AG10803 (cell line): ENCODE measurements at regions not wholly inside any gene's neighbourhood (a gene's known extent, or its start where the extent isn't known, plus 50 kb on each side); places are given as distances from the start of the nearest gene placed in this dataset.

Experiments
- DNase-seq: peaks from one replicate; pipeline ENCODE4 v3.0.0; 2010; ENCODE audit warnings: low read depth
- H3K4me3 ChIP-seq: 2 replicates; pipeline ENCODE4 v1.5.1; 2011; ENCODE audit warnings: mild to moderate bottlenecking, low read length, control low read depth
- CTCF ChIP-seq: conservative IDR thresholded peaks from 2 replicates; pipeline ENCODE4 v1.5.1; 2011; ENCODE audit warnings: mild to moderate bottlenecking, low read length, control low read depth, inconsistent platforms

GRCh38 chr2:18123211-18123570 lies 244.7 kb downstream of the KCNS3 start:
- no peak overlapping the region for H3K4me3 ChIP-seq
- no peak for TF ChIP-seq CTCF
- no peak for DNase-seq

DNA sequence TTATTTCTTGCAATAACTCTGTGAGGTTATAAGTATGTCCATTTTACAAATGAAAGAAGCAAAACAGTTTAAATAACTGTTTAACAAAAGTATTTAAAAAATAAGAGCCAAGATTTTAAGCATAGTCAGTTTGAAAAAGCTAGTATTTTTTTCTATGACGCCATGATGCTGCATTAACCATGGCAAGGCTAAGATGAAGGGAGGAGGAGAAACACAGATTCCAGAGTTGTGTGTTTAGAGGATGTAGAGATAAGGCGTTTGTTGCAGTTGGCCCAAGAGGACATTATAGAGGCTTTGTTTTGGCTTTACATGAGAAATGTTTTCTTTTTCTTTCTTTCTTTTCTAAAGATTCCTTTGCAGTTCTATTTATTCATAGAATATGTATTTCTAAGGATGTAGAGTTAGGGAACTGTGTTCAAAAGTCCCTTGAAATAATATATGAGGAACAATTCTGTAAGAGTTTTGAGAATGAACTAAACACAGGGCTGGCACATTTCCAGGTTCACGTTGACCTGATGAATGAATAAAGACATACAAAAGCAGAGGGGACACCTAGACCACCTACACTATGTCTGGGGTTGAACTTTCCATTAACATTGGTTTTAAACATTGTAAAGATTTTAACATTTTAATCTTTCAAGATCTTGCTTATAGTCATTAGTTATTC lies 244.2 kb downstream of the KCNS3 start:
- no peak for TF ChIP-seq CTCF
- no peak overlapping the region for H3K4me3 ChIP-seq
- DNase-seq, result no peak

- DNase-seq, result peak; percentile 93
- H3K4me3 ChIP-seq, result 0 out of 2 replicates have a peak overlapping the region, but pooled peaks have one; percentile 2
- TF ChIP-seq CTCF, result no peak
These were observed 241.4 kb downstream of the KCNS3 start for GRCh38 chr2:18119883-18120282.

DNA sequence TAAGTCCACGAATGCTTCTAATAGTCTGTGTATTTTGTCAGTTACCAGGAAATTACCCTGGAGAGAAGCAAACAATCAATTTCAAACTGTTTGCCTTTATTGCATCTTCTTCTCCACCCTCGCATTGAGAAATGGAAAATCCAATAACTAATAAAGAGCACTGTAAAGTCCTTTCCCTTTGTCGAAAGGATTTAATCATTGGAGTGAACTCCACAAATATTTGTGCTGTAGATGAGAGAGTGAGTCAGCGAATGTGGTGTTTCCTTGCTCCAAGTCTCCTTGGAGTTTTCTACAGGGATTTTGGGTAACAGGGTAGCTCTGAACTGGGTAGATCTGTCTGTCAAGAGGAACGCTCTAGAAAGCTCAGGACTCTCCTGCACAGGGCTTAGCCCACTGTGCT lies 240.2 kb downstream of the KCNS3 start:
- no peak for TF ChIP-seq CTCF
- peak; percentile 65 for DNase-seq
- no peak overlapping the region for H3K4me3 ChIP-seq

DNA sequence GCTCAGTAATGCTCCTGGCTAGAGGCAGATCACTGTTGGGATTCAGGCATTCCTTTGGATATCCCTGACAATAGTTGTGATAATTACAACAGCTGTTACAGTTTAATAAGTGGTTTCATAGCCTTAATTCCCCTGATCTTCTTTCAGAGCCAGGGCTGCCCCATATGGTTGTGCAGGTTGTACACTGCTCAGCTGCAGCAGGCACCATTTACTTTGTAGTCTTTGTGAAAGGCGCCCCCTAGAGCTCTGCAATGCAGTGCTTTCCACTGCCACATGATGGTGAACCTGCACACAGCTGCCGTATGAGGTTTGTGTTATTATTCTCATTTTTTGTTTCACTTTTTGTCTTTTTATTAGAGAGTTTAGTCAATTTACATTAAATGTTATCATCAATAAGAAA lies 239.1 kb downstream of the KCNS3 start:
- DNase-seq, result peak; percentile 51
- H3K4me3 ChIP-seq, result no peak overlapping the region
- TF ChIP-seq CTCF, result peak; percentile 77

- H3K4me3 ChIP-seq, result no peak overlapping the region
These were observed 231.8 kb downstream of the KCNS3 start for GRCh38 chr2:18110222-18110621.

More at GRCh38 chr2:18110222-18110621, 231.8 kb downstream of the KCNS3 start:
- no peak for TF ChIP-seq CTCF
- DNase-seq, result no peak
